ENCODE measurements at regions not wholly inside any gene's neighbourhood (a gene's known extent, or its start where the extent isn't known, plus 50 kb on each side); places are given as distances from the start of the nearest gene placed in this dataset.
A peak's percentile ranks its signal among the peaks of the same experiment; 100 is the strongest.

GRCh38 chr3:65166531-65166930 is 478.7 kb upstream of the ADAMTS9 start:
- H4K8ac ChIP-seq (ENCODE audit: low read length): no peak overlapping the region
- H2AFZ ChIP-seq (ENCODE audit: low read depth, low read length): no peak overlapping the region
- no peak overlapping the region for H2AK5ac ChIP-seq (ENCODE audit: low read length, severe bottlenecking)
- H3K9ac ChIP-seq (ENCODE audit: low read length): no peak overlapping the region
- no peak overlapping the region for H2BK120ac ChIP-seq (ENCODE audit: low read depth, low read length)
- no peak overlapping the region for H2BK15ac ChIP-seq (ENCODE audit: low read depth, poor library complexity, severe bottlenecking)
- no peak overlapping the region for H3K4me3 ChIP-seq (ENCODE audit: insufficient read depth in 1 of 2, low read depth in 1 of 2, low read length in 2 of 2)
- no peak overlapping the region for H3K27ac ChIP-seq (ENCODE audit: low read length, poor library complexity, severe bottlenecking)
- no peak for DNase-seq
- H3K4me1 ChIP-seq (ENCODE audit: control insufficient read depth, insufficient read depth, low read depth, low read length): peaks cover 2% of the 10 kb centered on the region
- no peak overlapping the region for H4K91ac ChIP-seq (ENCODE audit: low read length)
- no peak overlapping the region for H2BK12ac ChIP-seq (ENCODE audit: low read length in 2 of 2)
- H3K4ac ChIP-seq (ENCODE audit: low read depth in 1 of 2, low read length in 2 of 2): no peak overlapping the region
- no peaks in the 10 kb centered on the region for H3K9me3 ChIP-seq (ENCODE audit: control insufficient read depth, low read length)
- H3K14ac ChIP-seq (ENCODE audit: low read length in 2 of 2): no peak overlapping the region
- H3K79me1 ChIP-seq (replicated peaks; ENCODE audit: low read length, poor library complexity, severe bottlenecking): no peaks in the 10 kb centered on the region
- no peak overlapping the region for H3K4me2 ChIP-seq (ENCODE audit: low read length, poor library complexity, severe bottlenecking)
- no peaks in the 10 kb centered on the region for H3K36me3 ChIP-seq (ENCODE audit: control insufficient read depth in 1 of 2, insufficient read depth in 2 of 2, low read depth in 1 of 2, low read length in 2 of 2)
- H3K18ac ChIP-seq (ENCODE audit: low read depth in 1 of 2, low read length in 2 of 2): no peak overlapping the region
- H3K27me3 ChIP-seq (ENCODE audit: control insufficient read depth in 1 of 2, insufficient read depth in 1 of 2, low read length in 2 of 2): peaks cover 5% of the 10 kb centered on the region in 2 experiments
- H3K23ac ChIP-seq (ENCODE audit: low read length in 2 of 2): no peak overlapping the region
- no peak overlapping the region for H2BK5ac ChIP-seq (ENCODE audit: low read depth, low read length, poor library complexity, severe bottlenecking)

DNA sequence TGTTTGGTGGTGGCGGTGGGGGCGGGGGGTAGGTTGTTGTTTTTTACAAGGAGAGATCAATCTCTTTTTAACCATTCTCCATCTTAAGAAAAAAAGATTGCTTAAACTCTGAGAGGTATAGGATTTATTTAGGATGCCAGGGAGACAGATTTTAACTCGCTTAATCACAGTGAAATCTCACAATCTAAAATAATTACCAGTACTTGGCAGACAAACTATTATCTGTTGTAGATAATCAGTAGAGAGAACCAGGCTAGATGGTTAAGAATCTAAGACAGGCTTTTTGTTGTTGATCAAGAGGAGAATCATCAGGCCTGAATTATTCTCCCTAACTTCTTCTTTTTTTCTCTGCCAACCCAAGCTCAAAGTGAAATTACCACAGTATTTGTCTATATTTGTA is 470.2 kb upstream of the ADAMTS9 start:
- Histone ChIP-seq H3K18ac (ENCODE audit: low read depth in 1 of 2, low read length in 2 of 2) (no peak overlapping the region), H3K14ac (ENCODE audit: low read length in 2 of 2) (no peak overlapping the region), H2AFZ (ENCODE audit: low read depth, low read length) (no peak overlapping the region), H2AK5ac (ENCODE audit: low read length, severe bottlenecking) (no peak overlapping the region), H2BK120ac (ENCODE audit: low read depth, low read length) (no peak overlapping the region), H4K8ac (ENCODE audit: low read length) (no peak overlapping the region), H2BK5ac (ENCODE audit: low read depth, low read length, poor library complexity, severe bottlenecking) (no peak overlapping the region), H3K4me1 (ENCODE audit: control insufficient read depth, insufficient read depth, low read depth, low read length) (no peaks in the 10 kb centered on the region), H3K27ac (ENCODE audit: low read length, poor library complexity, severe bottlenecking) (no peak overlapping the region), H3K36me3 (ENCODE audit: control insufficient read depth in 1 of 2, insufficient read depth in 2 of 2, low read depth in 1 of 2, low read length in 2 of 2) (no peaks in the 10 kb centered on the region), H3K9ac (ENCODE audit: low read length) (no peak overlapping the region), H2BK12ac (ENCODE audit: low read length in 2 of 2) (no peak overlapping the region), H3K79me1 (replicated peaks; ENCODE audit: low read length, poor library complexity, severe bottlenecking) (no peaks in the 10 kb centered on the region), H3K27me3 (ENCODE audit: control insufficient read depth in 1 of 2, insufficient read depth in 1 of 2, low read length in 2 of 2) (peaks cover 0 to 4% of the 10 kb centered on the region in 2 experiments), H3K4me2 (ENCODE audit: low read length, poor library complexity, severe bottlenecking) (no peak overlapping the region), H3K9me3 (ENCODE audit: control insufficient read depth, low read length) (no peaks in the 10 kb centered on the region), H2BK15ac (ENCODE audit: low read depth, poor library complexity, severe bottlenecking) (no peak overlapping the region), H3K4me3 (ENCODE audit: insufficient read depth in 1 of 2, low read depth in 1 of 2, low read length in 2 of 2) (no peak overlapping the region), H3K23ac (ENCODE audit: low read length in 2 of 2) (no peak overlapping the region), H3K4ac (ENCODE audit: low read depth in 1 of 2, low read length in 2 of 2) (no peak overlapping the region), H4K91ac (ENCODE audit: low read length) (no peak overlapping the region)
- WGBS: no CpG with 5 or more reads among the region's 3 CpGs
- no peak for DNase-seq

DNA sequence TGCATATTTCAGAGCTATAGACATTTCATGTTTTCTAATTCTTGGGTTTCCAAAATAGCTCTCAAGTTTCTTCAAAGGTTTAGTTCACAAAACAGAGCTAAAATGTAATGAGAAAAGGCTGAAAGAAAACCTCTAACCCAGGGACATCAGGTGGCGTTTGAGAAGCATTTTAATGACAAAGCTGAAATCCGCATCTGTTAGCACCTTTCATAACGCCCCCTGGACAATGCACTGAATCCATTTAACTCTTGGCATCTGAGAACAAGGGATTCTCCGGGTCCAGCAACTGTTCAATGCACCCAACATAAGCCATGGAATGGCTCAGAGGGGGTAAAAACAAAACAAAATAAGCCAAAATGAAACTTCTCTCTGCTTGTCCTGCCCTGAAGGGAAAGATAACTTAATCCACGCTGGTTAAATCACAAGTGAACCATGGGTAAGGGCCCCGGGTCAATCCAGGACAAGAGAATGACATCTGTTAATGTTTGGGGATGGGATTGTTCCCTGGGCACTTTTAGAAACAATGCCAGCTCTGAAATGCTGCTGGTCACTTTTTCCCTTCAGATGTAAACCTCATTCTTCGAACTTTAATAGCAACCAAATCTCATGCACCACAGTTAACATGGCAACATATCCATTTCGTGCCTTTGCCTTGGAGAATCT is 466.2 kb upstream of the ADAMTS9 start:
- no peaks in the 10 kb centered on the region for H3K4me1 ChIP-seq (ENCODE audit: control insufficient read depth, insufficient read depth, low read depth, low read length)
- no peak overlapping the region for H3K4me2 ChIP-seq (ENCODE audit: low read length, poor library complexity, severe bottlenecking)
- no peak overlapping the region for H2AK5ac ChIP-seq (ENCODE audit: low read length, severe bottlenecking)
- H3K27ac ChIP-seq (ENCODE audit: low read length, poor library complexity, severe bottlenecking): no peak overlapping the region
- H3K27me3 ChIP-seq (ENCODE audit: control insufficient read depth in 1 of 2, insufficient read depth in 1 of 2, low read length in 2 of 2): peaks cover 0 to 4% of the 10 kb centered on the region in 2 experiments
- no peak overlapping the region for H4K8ac ChIP-seq (ENCODE audit: low read length)
- H3K18ac ChIP-seq (ENCODE audit: low read depth in 1 of 2, low read length in 2 of 2): no peak overlapping the region
- no peak overlapping the region for H2BK120ac ChIP-seq (ENCODE audit: low read depth, low read length)
- 87% methylated on average over 7 of the region's 8 CpGs for WGBS
- H3K9ac ChIP-seq (ENCODE audit: low read length): no peak overlapping the region
- H2BK15ac ChIP-seq (ENCODE audit: low read depth, poor library complexity, severe bottlenecking): no peak overlapping the region
- H4K91ac ChIP-seq (ENCODE audit: low read length): no peak overlapping the region
- H3K9me3 ChIP-seq (ENCODE audit: control insufficient read depth, low read length): no peaks in the 10 kb centered on the region
- H2AFZ ChIP-seq (ENCODE audit: low read depth, low read length): no peak overlapping the region
- H3K23ac ChIP-seq (ENCODE audit: low read length in 2 of 2): no peak overlapping the region
- H2BK5ac ChIP-seq (ENCODE audit: low read depth, low read length, poor library complexity, severe bottlenecking): no peak overlapping the region
- H3K79me1 ChIP-seq (replicated peaks; ENCODE audit: low read length, poor library complexity, severe bottlenecking): no peaks in the 10 kb centered on the region
- H3K4me3 ChIP-seq (ENCODE audit: insufficient read depth in 1 of 2, low read depth in 1 of 2, low read length in 2 of 2): no peak overlapping the region
- no peak for DNase-seq
- H2BK12ac ChIP-seq (ENCODE audit: low read length in 2 of 2): no peak overlapping the region
- H3K36me3 ChIP-seq (ENCODE audit: control insufficient read depth in 1 of 2, insufficient read depth in 2 of 2, low read depth in 1 of 2, low read length in 2 of 2): no peaks in the 10 kb centered on the region
- H3K4ac ChIP-seq (ENCODE audit: low read depth in 1 of 2, low read length in 2 of 2): no peak overlapping the region
- H3K14ac ChIP-seq (ENCODE audit: low read length in 2 of 2): no peak overlapping the region

DNA sequence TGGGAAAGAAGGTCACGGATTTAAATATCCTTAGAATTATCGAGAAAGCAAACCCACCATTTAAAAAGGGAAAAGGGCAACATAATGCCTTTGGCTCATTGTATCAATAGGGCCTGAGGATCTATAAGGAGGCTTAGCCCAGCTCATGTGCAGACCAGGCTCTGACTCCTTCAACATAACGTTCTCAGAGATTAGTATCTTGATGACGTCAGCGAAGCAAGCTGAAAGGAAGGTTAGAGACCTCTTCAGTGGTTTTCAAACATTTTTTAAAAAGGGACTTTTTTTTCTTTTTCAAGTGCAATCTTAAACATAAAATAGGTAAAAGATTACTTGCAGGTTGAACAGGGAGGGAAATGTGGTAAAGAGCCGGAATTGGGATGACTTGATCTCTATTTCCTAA is 463.9 kb upstream of the ADAMTS9 start:
- no peak overlapping the region for H2BK15ac ChIP-seq (ENCODE audit: low read depth, poor library complexity, severe bottlenecking)
- WGBS: 73% methylated on average over 3 of the region's 6 CpGs
- no peak overlapping the region for H3K14ac ChIP-seq (ENCODE audit: low read length in 2 of 2)
- no peak overlapping the region for H3K4ac ChIP-seq (ENCODE audit: low read depth in 1 of 2, low read length in 2 of 2)
- H3K36me3 ChIP-seq (ENCODE audit: control insufficient read depth in 1 of 2, insufficient read depth in 2 of 2, low read depth in 1 of 2, low read length in 2 of 2): no peaks in the 10 kb centered on the region
- H2BK5ac ChIP-seq (ENCODE audit: low read depth, low read length, poor library complexity, severe bottlenecking): no peak overlapping the region
- no peak overlapping the region for H4K8ac ChIP-seq (ENCODE audit: low read length)
- H3K79me1 ChIP-seq (replicated peaks; ENCODE audit: low read length, poor library complexity, severe bottlenecking): no peaks in the 10 kb centered on the region
- H2AK5ac ChIP-seq (ENCODE audit: low read length, severe bottlenecking): no peak overlapping the region
- no peak overlapping the region for H3K27ac ChIP-seq (ENCODE audit: low read length, poor library complexity, severe bottlenecking)
- no peaks in the 10 kb centered on the region for H3K9me3 ChIP-seq (ENCODE audit: control insufficient read depth, low read length)
- no peak overlapping the region for H3K18ac ChIP-seq (ENCODE audit: low read depth in 1 of 2, low read length in 2 of 2)
- H2BK120ac ChIP-seq (ENCODE audit: low read depth, low read length): no peak overlapping the region
- no peak overlapping the region for H3K9ac ChIP-seq (ENCODE audit: low read length)
- H3K4me1 ChIP-seq (ENCODE audit: control insufficient read depth, insufficient read depth, low read depth, low read length): no peaks in the 10 kb centered on the region
- peak; percentile 45 for DNase-seq
- no peak overlapping the region for H2BK12ac ChIP-seq (ENCODE audit: low read length in 2 of 2)
- no peak overlapping the region for H3K4me2 ChIP-seq (ENCODE audit: low read length, poor library complexity, severe bottlenecking)
- no peak overlapping the region for H2AFZ ChIP-seq (ENCODE audit: low read depth, low read length)
- H4K91ac ChIP-seq (ENCODE audit: low read length): no peak overlapping the region
- no peak overlapping the region for H3K4me3 ChIP-seq (ENCODE audit: insufficient read depth in 1 of 2, low read depth in 1 of 2, low read length in 2 of 2)
- peaks cover 0 to 4% of the 10 kb centered on the region in 2 experiments for H3K27me3 ChIP-seq (ENCODE audit: control insufficient read depth in 1 of 2, insufficient read depth in 1 of 2, low read length in 2 of 2)
- no peak overlapping the region for H3K23ac ChIP-seq (ENCODE audit: low read length in 2 of 2)
